Heart left ventricle (tissue), 16 donors: ENCODE measurements at regions not wholly inside any gene's neighbourhood (a gene's known extent, or its start where the extent isn't known, plus 50 kb on each side); places are given as distances from the start of the nearest gene placed in this dataset.

ENCODE experiments used
- ATAC-seq, 4 donors: fragments of 200-7000 bp; cut with Tn5 transposase; one replicate each; pipeline ENCODE4 v1.9.1; 2020 to 2022; ENCODE audit warnings: moderate library complexity in 4 of 4, mild to moderate bottlenecking in 3 of 4, moderate number of reproducible peaks in 1 of 4
- DNase-seq, 5 donors: peaks; one replicate each; pipeline ENCODE4 v3.0.0-alpha.2; 2020
- H3K27ac ChIP-seq, 12 donors: fragments of 200-600 bp; sonication (generic) in 4 of 12; one replicate each; pipeline versions ENCODE4 v1.5.0 to v1.8.0; 2016 to 2022; ENCODE audit warnings: mild to moderate bottlenecking in 2 of 12
- H3K27me3 ChIP-seq, 9 donors: fragments of 200-600 bp; sonication (generic) in 2 of 9; one replicate each; pipeline versions ENCODE4 v1.5.1 to v1.8.0; 2016 to 2022; ENCODE audit warnings: mild to moderate bottlenecking in 3 of 9
- H3K36me3 ChIP-seq, 9 donors: fragments of 200-600 bp; sonication (generic) in 2 of 9; one replicate each; pipeline versions ENCODE4 v1.5.0 to v1.8.0; 2018 to 2022; ENCODE audit warnings: mild to moderate bottlenecking in 2 of 9
- H3K4me1 ChIP-seq, 12 donors: fragments of 200-600 bp; sonication (generic) in 4 of 12; one replicate each; pipeline versions ENCODE4 v1.5.0 to v1.8.0; 2016 to 2022; ENCODE audit warnings: mild to moderate bottlenecking in 3 of 12
- H3K4me3 ChIP-seq, 12 donors: fragments of 200-600 bp; sonication (generic) in 4 of 12; one replicate each; pipeline versions ENCODE4 v1.5.0 to v1.8.0; 2017 to 2022; ENCODE audit warnings: mild to moderate bottlenecking in 9 of 12, moderate library complexity in 4 of 12
- H3K9me3 ChIP-seq, 12 donors: fragments of 200-600 bp; sonication (generic) in 4 of 12; one replicate each; pipeline versions ENCODE4 v1.5.0 to v1.8.0; 2016 to 2022; ENCODE audit warnings: mild to moderate bottlenecking in 1 of 12
- CTCF ChIP-seq, 12 donors: fragments of 200-600 bp; sonication (generic) in 4 of 12; IDR thresholded peaks; one replicate each; pipeline versions ENCODE4 v1.5.0 to v1.8.0; 2018 to 2022; ENCODE audit warnings: antibody characterized with exemption in 12 of 12, mild to moderate bottlenecking in 5 of 12
- POLR2A ChIP-seq, 2 donors: fragments of 450-650 bp; IDR thresholded peaks; one replicate each; pipeline ENCODE4 v1.6.1; 2017; ENCODE audit warnings: antibody characterized with exemption in 2 of 2, mild to moderate bottlenecking in 2 of 2, moderate library complexity in 2 of 2
- WGBS, 4 donors: extraction: QIAGEN DNeasy Blood & Tissue Kit in 2 of 4; methylation state at CpG; one replicate each; pipeline versions ENCODE4 v1.1.5 to v1.1.7; 2013 to 2018; 5-methylcytosine and 5-hydroxymethylcytosine counted together
- intact Hi-C, 10 donors: fragments of 100-400 bp; cut with DNase I; formaldehyde crosslinking; loops; one replicate each; pipeline versions ENCODE4 v1.11.1 to v1.14.2; 2022
- donor health status: ischemic (EF 13 %, LVEDD 7.1; RV severe dilation, severe dysfunction).
- donor health status: healthy with polysubstance abuse.
- donor health status: DM: no; HTN: yes; CAD: no.
- donor health status: DM: no; HTN: no; CAD: no.
- donor health status: ischemic (EF 25% LVEDD 6.9; RV normal size, moderate dysfunction).
- donor health status: ischemic (EF 25% LVEDD 5.7; RV mildly dilated, moderate dysfunction).
- donor health status: healthy.
- donor health status: DM: yes; HTN: yes; CAD: no.
- donor health status: ischemic (EF 35%, LVEDD 5.7; RV mildly dilated, moderate dysfunction).
- donor health status: nonischemic (EF 11% LVEDD 7.7; RV severe dilation, severe dysfunction).
- donor health status: DM: yes; HTN: yes; CAD: no.
- donor health status: PGD.
- donor health status: ischemic (EF 29% LVEDD 5.4; RV normal size, mild dysfunction).
- donor health status: nonischemic (EF 23%, LVEDD 6.1; RV moderate dilation, normal function).

- Histone ChIP-seq H3K36me3 (no peaks in the 10 kb centered on the region), H3K27ac (no peak overlapping the region), H3K4me1 (peaks cover 0 to 5% (median 0%) of the 10 kb centered on the region in 12 donors), H3K4me3 (no peak overlapping the region), H3K9me3 (peaks cover 0 to 18% (median 3%) of the 10 kb centered on the region in 12 donors), H3K27me3 (peaks cover 0 to 34% (median 4%) of the 10 kb centered on the region in 9 donors)
- DNase-seq: no peak
- TF ChIP-seq POLR2A (IDR thresholded peaks at IDR 0.05): no peak
- TF ChIP-seq CTCF (IDR thresholded peaks at IDR 0.05): no peak
- no peak for ATAC-seq
- intact Hi-C loops: no loop called here
- 88 to 95% (median 90%) methylated on average over 1 of the region's 1 CpG for WGBS, 4 donors
Observed at GRCh38 chr15:69644876-69645275, 192.3 kb downstream of the RPLP1 start.

GRCh38 chr15:69647142-69647513 lies 194.5 kb downstream of the RPLP1 start:
- H3K36me3 ChIP-seq: no peaks in the 10 kb centered on the region
- peaks cover 0 to 49% (median 4%) of the 10 kb centered on the region in 9 donors for H3K27me3 ChIP-seq
- no peak for TF ChIP-seq CTCF (IDR thresholded peaks at IDR 0.05)
- TF ChIP-seq POLR2A (IDR thresholded peaks at IDR 0.05): no peak
- intact Hi-C loops: no loop called here
- H3K9me3 ChIP-seq: no peaks in the 10 kb centered on the region
- H3K4me1 ChIP-seq: peaks cover 0 to 5% (median 0%) of the 10 kb centered on the region in 12 donors
- H3K27ac ChIP-seq: no peak overlapping the region
- no peak overlapping the region for H3K4me3 ChIP-seq
- no peak for DNase-seq
- 61 to 90% (median 82%) methylated on average over 1 of the region's 1 CpG for WGBS, 4 donors
- no peak for ATAC-seq

GRCh38 chr15:69648212-69648611 lies 195.6 kb downstream of the RPLP1 start:
- ATAC-seq: no peak
- Histone ChIP-seq H3K36me3 (no peaks in the 10 kb centered on the region), H3K4me3 (no peak overlapping the region), H3K27me3 (peaks cover 0 to 59% (median 4%) of the 10 kb centered on the region in 9 donors), H3K9me3 (no peaks in the 10 kb centered on the region), H3K4me1 (peaks cover 0 to 5% (median 0%) of the 10 kb centered on the region in 12 donors), H3K27ac (no peak overlapping the region)
- TF ChIP-seq POLR2A (IDR thresholded peaks at IDR 0.05) (no peak), CTCF (IDR thresholded peaks at IDR 0.05) (no peak)
- no peak for DNase-seq
- intact Hi-C loops: no loop called here
- WGBS, 4 donors: 10 to 21% (median 15%) methylated on average over 14 of the region's 14 CpGs

GRCh38 chr15:69648775-69649735 lies 196.4 kb downstream of the RPLP1 start:
- intact Hi-C loops: no loop called here
- Histone ChIP-seq H3K27me3 (peaks cover 0 to 63% (median 4%) of the 10 kb centered on the region in 9 donors), H3K27ac (no peak overlapping the region), H3K4me1 (peaks cover 0 to 5% (median 0%) of the 10 kb centered on the region in 12 donors), H3K4me3 (no peak overlapping the region), H3K36me3 (no peaks in the 10 kb centered on the region), H3K9me3 (no peaks in the 10 kb centered on the region)
- TF ChIP-seq CTCF (IDR thresholded peaks at IDR 0.05): no peak
- TF ChIP-seq POLR2A (IDR thresholded peaks at IDR 0.05): no peak
- ATAC-seq (no peak), DNase-seq (no peak)
- 43 to 59% (median 54%) methylated on average over 13 of the region's 13 CpGs for WGBS, 4 donors
